ENCODE measurements at regions not wholly inside any gene's neighbourhood (a gene's known extent, or its start where the extent isn't known, plus 50 kb on each side); places are given as distances from the start of the nearest gene placed in this dataset.

DNA sequence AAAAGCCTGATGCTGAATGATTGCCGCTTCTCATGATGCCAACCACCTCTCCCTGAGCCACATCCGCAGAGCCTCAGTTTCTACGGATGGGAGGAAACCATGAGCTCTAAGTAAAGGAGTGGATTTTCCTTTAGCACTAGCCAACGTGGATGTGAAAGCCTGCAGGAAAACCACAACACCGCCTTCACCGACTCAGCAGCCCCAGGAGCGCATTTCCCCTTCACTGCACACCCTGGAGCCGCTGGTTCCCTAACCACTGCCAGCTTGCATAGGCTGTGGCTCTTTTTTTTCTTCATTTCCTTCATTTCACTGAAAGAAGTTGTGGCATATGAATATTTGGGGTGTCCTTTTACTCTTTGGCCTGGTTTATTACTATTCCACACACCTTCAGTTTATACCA, 50.5 kb upstream of the SSTR4 start:
- DNase-seq (ENCODE audit: low read depth), result no peak
- no peak for TF ChIP-seq CTCF (conservative IDR thresholded peaks at IDR 0.05; ENCODE audit: low read depth, low read length)
- no peak overlapping the region for H3K4me3 ChIP-seq (ENCODE audit: low read depth, low read length)

DNA sequence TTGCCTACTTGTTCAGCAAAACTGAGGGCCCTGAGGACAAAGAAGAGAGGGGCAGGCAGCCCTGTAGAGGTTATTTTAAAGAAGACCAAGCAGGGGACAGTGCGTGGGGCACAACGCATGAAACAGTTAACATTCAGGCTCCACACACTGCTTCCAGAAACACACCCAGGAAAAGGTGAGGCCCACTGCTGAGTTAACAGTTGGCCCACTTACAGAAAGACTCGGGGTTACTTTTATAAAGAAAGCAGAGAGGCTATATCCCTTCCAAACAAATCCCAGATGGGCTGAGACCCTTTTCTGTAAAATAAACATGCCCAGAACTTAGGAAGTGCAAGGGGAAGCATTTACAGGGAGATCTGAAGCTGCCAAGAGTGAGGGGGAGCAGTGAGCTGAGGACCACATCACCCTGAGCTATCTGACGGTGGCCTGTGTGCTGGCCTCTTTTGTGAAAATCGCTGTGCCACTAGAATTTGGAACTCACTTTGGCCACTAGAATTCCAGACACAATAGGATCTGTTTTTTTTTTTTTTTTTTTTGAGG, 49.8 kb upstream of the SSTR4 start:
- no peak overlapping the region for H3K4me3 ChIP-seq (ENCODE audit: low read depth, low read length)
- DNase-seq (ENCODE audit: low read depth), result no peak
- TF ChIP-seq CTCF (conservative IDR thresholded peaks at IDR 0.05; ENCODE audit: low read depth, low read length), result no peak

Measured in epithelial cell of proximal tubule (primary cell).